Common myeloid progenitor, CD34-positive (primary cell): ENCODE measurements at regions not wholly inside any gene's neighbourhood (a gene's known extent, or its start where the extent isn't known, plus 50 kb on each side); places are given as distances from the start of the nearest gene placed in this dataset.

Experiments used
- CTCF ChIA-PET: fragments of 350-600 bp; sonication (Branson Sonifier 250); formaldehyde crosslinking; loops from one replicate; lab custom pipeline; 2021; ENCODE audit warnings: antibody characterized with exemption; lab: Charles Lee
- POLR2A ChIA-PET: fragments of 350-600 bp; sonication (Branson Sonifier 250); formaldehyde crosslinking; loops from one replicate; lab custom pipeline; 2021; ENCODE audit warnings: antibody characterized with exemption; lab: Charles Lee
- DNase-seq, 3 donors: peaks; one replicate each; pipeline versions ENCODE4 v3.0.0 to v3.0.0-alpha.2; 2013
- H3K27ac ChIP-seq, 2 experiments: 1 replicate in 1 of 2; 2 replicates in 1 of 2; pipeline ENCODE4 v1.7.0; 2013; ENCODE audit warnings: inconsistent platforms in 2 of 2, low read length in 2 of 2, mild to moderate bottlenecking in 2 of 2, low read depth in 1 of 2, moderate library complexity in 1 of 2; ENCODE audit not compliant: severe bottlenecking in 2 of 2, insufficient read depth in 1 of 2, poor library complexity in 1 of 2
- H3K27me3 ChIP-seq, 5 experiments: replicated peaks in 2 of 5; 1 replicate in 3 of 5; 2 replicates in 2 of 5; pipeline versions ENCODE4 v1.6.1 to v1.7.0; 2013; ENCODE audit warnings: low read length in 4 of 5, mild to moderate bottlenecking in 2 of 5, moderate library complexity in 2 of 5, inconsistent platforms in 1 of 5; ENCODE audit not compliant: insufficient read depth in 5 of 5, control insufficient read depth in 4 of 5
- H3K36me3 ChIP-seq, 4 experiments: 1 replicate in 2 of 4; 2 replicates in 2 of 4; pipeline versions ENCODE4 v1.6.1 to v1.7.0; 2013; ENCODE audit warnings: low read length in 3 of 4, control low read depth in 1 of 4, mild to moderate bottlenecking in 1 of 4; ENCODE audit not compliant: control insufficient read depth in 4 of 4, insufficient read depth in 4 of 4
- H3K4me1 ChIP-seq, 4 experiments: 1 replicate in 3 of 4; 2 replicates in 1 of 4; pipeline versions ENCODE4 v1.6.1 to v1.7.1; 2013; ENCODE audit warnings: low read length in 3 of 4, mild to moderate bottlenecking in 3 of 4, control low read depth in 1 of 4, inconsistent platforms in 1 of 4, moderate library complexity in 1 of 4; ENCODE audit not compliant: control insufficient read depth in 4 of 4, insufficient read depth in 4 of 4; ENCODE audit errors: control extremely low read depth in 1 of 4
- H3K4me3 ChIP-seq, 7 experiments: 1 replicate in 4 of 7; 2 replicates in 3 of 7; pipeline versions ENCODE4 v1.5.1 to v1.7.0; 2013; ENCODE audit warnings: mild to moderate bottlenecking in 7 of 7, low read length in 6 of 7, moderate library complexity in 6 of 7, inconsistent platforms in 2 of 7, low read depth in 2 of 7, control low read depth in 1 of 7; ENCODE audit not compliant: insufficient read depth in 4 of 7, control insufficient read depth in 1 of 7; ENCODE audit errors: extremely low read depth in 1 of 7
- H3K9me3 ChIP-seq, 5 experiments: 1 replicate in 4 of 5; 2 replicates in 1 of 5; pipeline versions ENCODE4 v1.6.1 to v1.7.1; 2013; ENCODE audit warnings: low read length in 4 of 5, mild to moderate bottlenecking in 2 of 5, inconsistent platforms in 1 of 5, low read depth in 1 of 5, moderate library complexity in 1 of 5; ENCODE audit not compliant: control insufficient read depth in 4 of 5, insufficient read depth in 2 of 5; ENCODE audit errors: control extremely low read depth in 1 of 5
- WGBS: methylation state at CpG from one replicate; pipeline ENCODE4 v1.1.5; 2013; ENCODE audit not compliant: insufficient coverage; 5-methylcytosine and 5-hydroxymethylcytosine counted together

DNA sequence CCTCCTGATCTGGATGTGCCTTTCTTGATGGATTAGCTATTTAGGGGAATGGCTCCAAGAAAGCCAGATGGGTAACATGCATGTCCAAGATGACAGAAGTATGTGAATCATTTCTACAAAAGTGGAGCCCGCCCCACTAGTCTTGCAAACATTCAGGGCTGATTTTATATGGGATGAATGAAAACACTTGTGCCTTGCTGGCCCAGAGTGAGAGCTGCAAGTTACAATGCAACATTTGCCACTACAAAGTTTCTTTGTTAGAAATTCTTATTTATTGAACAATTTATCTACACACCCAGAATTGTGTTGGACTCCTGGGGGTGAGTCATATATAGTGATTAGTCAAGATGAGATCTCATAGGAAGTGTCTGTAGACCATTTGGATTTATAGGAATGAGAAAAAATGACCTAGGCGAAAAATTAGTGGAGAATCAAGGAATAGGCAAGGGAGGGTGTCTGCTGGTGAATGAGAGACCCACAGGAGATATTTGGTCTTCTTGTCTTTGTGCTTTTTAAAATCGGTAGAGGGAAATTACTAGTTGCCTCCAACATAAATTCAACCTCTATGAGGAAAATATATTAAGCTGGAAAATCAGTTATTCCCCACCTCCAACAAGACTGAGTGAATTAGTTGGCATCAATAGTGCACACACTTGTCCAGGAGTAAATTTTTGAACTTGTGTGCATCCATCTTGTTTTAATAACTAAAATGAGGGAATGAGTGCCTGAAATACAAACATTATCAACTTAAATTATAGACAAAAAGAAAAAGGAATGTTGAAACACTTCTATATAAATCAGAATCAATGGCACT lies 53.5 kb upstream of the DCBLD2 start:
- Histone ChIP-seq H3K9me3 (no peaks in the 10 kb centered on the region), H3K4me1 (no peaks in the 10 kb centered on the region), H3K27me3 (no peaks in the 10 kb centered on the region), H3K4me3 (no peak overlapping the region), H3K36me3 (no peaks in the 10 kb centered on the region), H3K27ac (no peak overlapping the region)
- CTCF ChIA-PET, result no interaction called here
- 100% methylated on average over 2 of the region's 3 CpGs for WGBS
- DNase-seq, result no peak
- POLR2A ChIA-PET, result no interaction called here

DNA sequence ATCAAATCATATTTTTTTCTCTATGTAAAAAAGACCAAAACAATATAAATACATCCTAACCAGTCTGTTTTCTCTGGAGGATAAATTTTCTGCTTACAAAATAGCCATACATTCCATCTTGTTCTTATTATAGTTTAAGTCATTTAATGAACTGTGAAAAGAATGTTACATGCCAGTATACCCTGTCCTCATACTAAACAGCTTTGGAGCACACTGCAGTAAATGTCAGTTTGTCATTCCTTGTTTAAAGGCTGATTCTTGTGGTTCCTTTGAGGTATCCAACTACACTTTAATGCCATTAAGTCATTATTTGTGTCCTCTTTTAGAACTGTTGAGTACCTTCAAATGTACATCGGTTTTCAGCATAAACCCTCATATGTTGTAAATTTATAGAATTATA lies 52.7 kb upstream of the DCBLD2 start:
- Histone ChIP-seq H3K4me1 (no peaks in the 10 kb centered on the region), H3K9me3 (no peaks in the 10 kb centered on the region), H3K4me3 (no peak overlapping the region), H3K36me3 (no peaks in the 10 kb centered on the region), H3K27me3 (no peaks in the 10 kb centered on the region), H3K27ac (no peak overlapping the region)
- DNase-seq, result no peak
- no CpG with 5 or more reads among the region's 1 CpG for WGBS
- POLR2A ChIA-PET, result no interaction called here
- CTCF ChIA-PET, result no interaction called here

DNA sequence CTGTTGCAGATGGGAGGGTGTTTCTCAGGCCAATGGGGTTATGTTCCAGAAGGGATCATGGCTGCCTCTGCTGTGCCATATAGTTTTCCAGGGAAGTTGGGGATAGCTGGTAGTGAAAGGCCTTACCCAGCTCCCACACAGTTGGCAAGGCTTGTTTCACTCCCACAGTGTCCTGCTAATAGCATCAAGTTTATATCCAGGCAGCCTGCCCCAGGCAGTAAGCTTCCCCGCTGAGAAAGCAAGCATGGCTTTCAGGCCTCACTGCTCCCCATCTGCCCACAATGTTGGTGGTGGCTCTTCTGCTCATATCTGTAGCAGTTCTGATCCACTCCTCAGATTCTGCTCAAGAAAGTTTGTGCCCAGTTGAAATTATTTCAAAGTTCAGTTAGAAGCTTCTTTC lies 50.9 kb upstream of the DCBLD2 start:
- ChIA-PET POLR2A (no interaction called here), CTCF (no interaction called here)
- H3K4me3 ChIP-seq, result no peak overlapping the region
- H3K36me3 ChIP-seq, result no peaks in the 10 kb centered on the region
- H3K27me3 ChIP-seq, result no peaks in the 10 kb centered on the region
- WGBS, result 94% methylated on average over 1 of the region's 1 CpG
- no peak overlapping the region for H3K27ac ChIP-seq
- no peaks in the 10 kb centered on the region for H3K9me3 ChIP-seq
- DNase-seq, result no peak
- no peaks in the 10 kb centered on the region for H3K4me1 ChIP-seq
